ENCODE measurements at regions not wholly inside any gene's neighbourhood (a gene's known extent, or its start where the extent isn't known, plus 50 kb on each side); places are given as distances from the start of the nearest gene placed in this dataset.

- H3K9me3 ChIP-seq, result no peaks in the 10 kb centered on the region
- WGBS (ENCODE audit: low lambda C conversion rate), result 0% methylated on average over 1 of the region's 2 CpGs
- CTCF ChIA-PET, result no interaction called here
Observed at GRCh38 chrX:4841216-4841745, 1127.8 kb upstream of the PRKX start.

More at GRCh38 chrX:4841216-4841745, 1127.8 kb upstream of the PRKX start:
- H2AFZ ChIP-seq (ENCODE audit: low read depth), result no peak overlapping the region
- no peak for DNase-seq
- H3K9ac ChIP-seq, result no peak overlapping the region
- no peaks in the 10 kb centered on the region for H4K20me1 ChIP-seq (ENCODE audit: insufficient read depth)
- POLR2A ChIA-PET, result no interaction called here
- H3K4me1 ChIP-seq (ENCODE audit: control insufficient read depth in 1 of 2, insufficient read depth in 2 of 2, low read depth in 1 of 2, low read length in 1 of 2), result no peaks in the 10 kb centered on the region
- no peak overlapping the region for H3K27ac ChIP-seq (ENCODE audit: low read depth in 2 of 2, low read length in 1 of 2)
- no peak overlapping the region for H3K4me3 ChIP-seq (ENCODE audit: low read depth in 2 of 2, low read length in 1 of 2)
- H3K36me3 ChIP-seq (replicated peaks in 1 of 2; ENCODE audit: control insufficient read depth in 1 of 2, insufficient read depth in 2 of 2, low read length in 1 of 2), result no peaks in the 10 kb centered on the region
- no peaks in the 10 kb centered on the region for H3K9me2 ChIP-seq
- no peaks in the 10 kb centered on the region for H3K79me2 ChIP-seq (ENCODE audit: insufficient read depth)
- no peaks in the 10 kb centered on the region for H3K27me3 ChIP-seq (ENCODE audit: insufficient read depth)
- no peak for TF ChIP-seq CHD2 (IDR thresholded peaks at IDR 0.05; ENCODE audit: low read length, partially characterized antibody)
- TF ChIP-seq IRF3 (IDR thresholded peaks at IDR 0.05; ENCODE audit: low read depth, low read length), result no peak
- TF ChIP-seq NFIC (IDR thresholded peaks at IDR 0.05; ENCODE audit: borderline replicate concordance), result no peak
- TF ChIP-seq NRF1 (IDR thresholded peaks at IDR 0.05; ENCODE audit: low read depth, low read length), result no peak
- no peak for TF ChIP-seq POLR2AphosphoS5 (IDR thresholded peaks at IDR 0.05; ENCODE audit: low read depth, low read length)
- no peak for TF ChIP-seq RAD21 (IDR thresholded peaks at IDR 0.05; ENCODE audit: low read length)
- TF ChIP-seq MEF2A (IDR thresholded peaks at IDR 0.05; ENCODE audit: borderline replicate concordance, low read depth), result no peak
- TF ChIP-seq ELF1 (IDR thresholded peaks at IDR 0.05), result no peak
- TF ChIP-seq CTCF (IDR thresholded peaks at IDR 0.05), result no peak
- TF ChIP-seq RXRA (IDR thresholded peaks at IDR 0.05; ENCODE audit: borderline replicate concordance, low read depth), result no peak
- TF ChIP-seq USF1 (IDR thresholded peaks at IDR 0.05; ENCODE audit: borderline replicate concordance, low read depth), result no peak
- TF ChIP-seq USF2 (IDR thresholded peaks at IDR 0.05; ENCODE audit: borderline replicate concordance, low read depth, low read length), result no peak
- no peak for TF ChIP-seq MAX (IDR thresholded peaks at IDR 0.05; ENCODE audit: low read depth)
- TF ChIP-seq PBX3 (IDR thresholded peaks at IDR 0.05), result no peak
- TF ChIP-seq FOXJ3 (CRISPR knock-in tag; IDR thresholded peaks at IDR 0.05), result no peak
- TF ChIP-seq EZH2phosphoT487 (IDR thresholded peaks at IDR 0.05; ENCODE audit: borderline replicate concordance, low read depth), result no peak
- no peak for TF ChIP-seq EP300 (IDR thresholded peaks at IDR 0.05; ENCODE audit: borderline replicate concordance in 1 of 2, low read depth in 1 of 2, low read length in 1 of 2)
- no peak for TF ChIP-seq GATA2 (CRISPR knock-in tag; IDR thresholded peaks at IDR 0.05)
- H3F3A ChIP-seq (replicated peaks; ENCODE audit: insufficient read depth), result no peaks in the 10 kb centered on the region
- H3K4me2 ChIP-seq, result no peak overlapping the region

Measured in SK-N-SH (cell line).